Activated CD4-positive, alpha-beta T cell treated with anti-CD3 and anti-CD28 coated beads, Interleukin-2, amount 50 U/mL, for 24 hours (primary cell): ENCODE measurements at regions not wholly inside any gene's neighbourhood (a gene's known extent, or its start where the extent isn't known, plus 50 kb on each side); places are given as distances from the start of the nearest gene placed in this dataset.

Experiments used
- DNase-seq, 2 donors: peaks; one replicate each; pipeline ENCODE4 v3.0.0-alpha.2; 2020; ENCODE audit warnings: low read depth in 1 of 2, low spot score in 1 of 2

DNA sequence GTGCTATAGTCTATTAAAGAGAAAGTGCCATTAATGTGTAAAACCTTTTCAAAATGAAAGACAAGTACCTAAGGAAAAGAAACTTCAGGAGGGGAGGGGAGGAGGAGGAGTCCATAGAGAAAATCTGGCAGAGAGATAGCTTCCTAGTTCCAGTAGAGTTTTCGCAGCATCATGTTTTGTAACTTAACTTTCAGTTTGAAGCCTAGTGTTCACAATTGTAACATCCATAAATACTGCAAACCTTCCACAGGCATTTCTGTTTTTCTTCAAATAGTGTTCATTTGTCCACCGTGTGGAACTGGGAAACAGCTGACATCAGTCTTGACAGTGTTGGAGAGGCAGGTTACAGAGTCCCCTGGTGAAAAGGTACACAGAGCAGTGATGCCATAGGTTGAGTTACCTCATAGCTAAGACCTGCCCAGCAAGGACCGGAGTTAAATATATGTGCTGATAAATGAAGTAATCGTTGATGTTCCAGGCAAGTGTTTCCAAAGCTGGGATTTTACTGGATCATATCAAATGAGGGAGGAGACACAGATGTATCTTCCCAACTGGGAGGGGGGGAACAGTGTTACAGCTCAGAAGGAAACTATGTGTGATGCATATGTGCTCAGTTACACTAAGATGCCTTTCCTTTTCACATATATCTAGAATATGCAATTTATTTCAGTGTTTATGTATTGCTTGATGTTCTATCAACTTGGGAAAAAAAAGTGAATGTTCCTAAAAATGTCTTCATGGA lies 369.5 kb upstream of the FAM241A start:
- no peak for DNase-seq

- no peak for DNase-seq
Observed at GRCh38 chr4:111776561-111776960, 368.7 kb upstream of the FAM241A start.

DNA sequence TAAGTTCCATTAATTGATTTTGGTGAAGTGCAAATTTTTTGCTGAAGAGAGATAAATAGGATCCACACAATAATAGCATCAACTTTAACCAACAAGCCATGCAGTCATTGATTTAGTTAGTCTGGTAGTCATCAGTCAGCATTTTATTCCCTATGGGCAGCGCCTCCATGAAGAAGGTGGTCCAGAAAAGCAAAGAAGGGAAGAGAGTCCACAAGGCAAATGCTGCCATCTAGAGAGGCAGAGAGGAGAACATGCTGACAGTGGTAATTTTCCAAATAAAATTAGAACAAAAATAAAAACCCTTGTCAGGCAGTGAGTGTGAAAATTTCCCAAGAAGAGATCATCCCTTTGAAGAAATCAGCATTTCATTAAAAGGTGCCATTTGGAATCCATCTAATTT lies 366.7 kb upstream of the FAM241A start:
- DNase-seq = no peak

GRCh38 chr4:111780965-111781364 lies 364.3 kb upstream of the FAM241A start:
- DNase-seq = no peak

- DNase-seq = no peak
Observed at GRCh38 chr4:111781611-111782010, 363.6 kb upstream of the FAM241A start.

DNA sequence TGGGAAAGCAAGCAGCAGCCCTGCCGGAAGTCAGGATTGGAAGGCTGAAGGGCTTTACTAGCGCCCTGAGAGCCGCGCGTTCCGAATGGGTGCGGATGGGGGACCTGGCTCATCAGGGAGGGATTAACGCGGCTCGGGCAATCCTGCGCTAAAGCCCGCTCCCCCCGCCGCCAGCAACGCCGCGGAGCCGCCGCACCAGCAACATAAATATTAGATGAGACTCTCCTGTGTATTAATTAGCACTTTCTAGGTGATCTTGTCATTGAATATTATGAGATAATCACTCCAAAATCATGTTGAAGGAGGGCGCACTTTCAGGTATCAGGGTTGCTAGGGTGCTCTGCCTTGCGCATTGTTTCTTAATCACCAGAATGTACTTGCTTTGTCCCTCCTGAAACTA lies 357.2 kb upstream of the FAM241A start:
- no peak for DNase-seq

DNA sequence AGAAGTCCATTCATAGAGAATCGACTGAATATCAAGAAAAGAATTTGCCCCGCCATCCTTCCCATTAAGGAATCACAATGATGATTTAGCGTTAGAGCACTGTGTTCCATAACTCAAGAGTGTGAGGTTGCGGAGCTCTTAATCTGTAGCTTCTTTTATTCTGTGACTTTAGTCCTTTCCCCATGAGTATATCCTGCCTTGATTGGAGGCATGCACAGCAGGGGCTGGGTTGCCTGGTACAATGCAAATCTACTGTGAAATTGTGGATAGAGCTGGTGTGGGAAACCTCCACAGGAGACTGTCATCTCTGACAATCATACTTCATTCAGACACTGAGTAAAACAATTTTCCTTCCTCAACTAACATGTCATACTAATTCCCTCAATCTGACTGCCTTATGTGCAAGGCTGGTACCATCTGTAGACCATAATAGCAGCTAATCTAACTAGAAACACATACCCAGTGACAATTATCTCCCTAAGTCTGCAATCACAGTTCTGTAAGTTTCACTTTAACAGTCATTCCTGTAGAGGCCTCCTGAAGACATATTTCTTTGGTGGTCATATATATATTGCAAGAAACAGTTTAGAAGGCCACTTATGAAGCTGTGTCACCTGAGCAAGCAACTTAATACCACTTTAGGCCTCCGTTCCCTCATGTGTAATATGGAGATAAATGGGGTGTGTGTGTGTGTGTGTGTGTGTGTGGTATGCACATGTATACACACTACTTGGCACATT lies 355.2 kb upstream of the FAM241A start:
- DNase-seq = no peak

DNA sequence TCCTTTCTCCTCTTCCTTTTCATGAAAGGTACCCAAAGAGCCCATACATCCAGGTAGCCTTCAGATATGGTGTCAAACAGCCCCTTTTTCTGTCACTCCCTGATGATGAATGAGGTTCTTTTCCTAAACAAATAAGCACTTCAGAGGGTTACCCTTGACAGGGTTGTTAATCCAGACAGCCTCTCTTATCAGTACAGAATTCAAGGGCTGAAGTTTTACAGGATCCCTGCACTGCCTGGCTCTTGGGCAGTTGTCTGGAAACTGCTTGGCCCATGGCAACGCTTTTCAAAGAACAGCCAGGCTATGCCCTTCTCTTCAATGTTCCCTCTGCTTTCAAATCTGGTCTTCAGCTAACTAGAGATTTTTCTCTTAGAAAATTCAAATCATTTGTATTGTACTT lies 352.6 kb upstream of the FAM241A start:
- no peak for DNase-seq

- DNase-seq = no peak
Observed at GRCh38 chr4:111793433-111794091, 351.7 kb upstream of the FAM241A start.

DNA sequence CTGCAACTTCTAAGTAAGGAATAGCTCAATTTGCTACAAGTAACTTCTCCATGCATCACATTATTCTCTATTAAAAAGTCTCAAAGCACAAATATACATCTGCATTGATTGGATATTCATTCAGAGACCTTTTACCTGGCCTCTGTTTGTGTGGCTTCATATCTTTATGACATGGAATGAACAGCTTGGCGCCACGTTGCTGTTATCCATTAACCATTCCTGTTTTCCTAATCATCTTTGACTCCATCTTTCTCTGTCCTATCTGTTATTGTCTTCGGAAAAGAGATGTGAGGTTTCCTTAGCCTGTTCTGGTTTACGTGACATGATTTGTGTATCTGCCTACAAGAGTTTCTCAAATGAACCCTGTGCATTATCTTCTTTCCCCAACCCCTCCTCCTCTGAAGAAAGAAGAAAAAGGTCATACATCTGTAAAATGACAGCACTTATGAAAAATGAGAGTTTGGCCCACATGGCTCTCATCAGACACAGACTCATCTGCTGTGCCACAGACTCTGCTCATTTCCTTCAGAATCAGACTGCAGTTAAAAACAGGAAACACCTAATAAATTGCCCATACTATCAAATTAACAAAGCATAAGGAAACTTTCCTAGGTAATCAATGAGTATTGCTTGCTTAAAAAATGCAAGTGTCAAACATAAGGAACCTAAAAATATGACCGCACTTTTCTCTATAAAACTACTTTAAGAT lies 347.6 kb upstream of the FAM241A start:
- DNase-seq = no peak

DNA sequence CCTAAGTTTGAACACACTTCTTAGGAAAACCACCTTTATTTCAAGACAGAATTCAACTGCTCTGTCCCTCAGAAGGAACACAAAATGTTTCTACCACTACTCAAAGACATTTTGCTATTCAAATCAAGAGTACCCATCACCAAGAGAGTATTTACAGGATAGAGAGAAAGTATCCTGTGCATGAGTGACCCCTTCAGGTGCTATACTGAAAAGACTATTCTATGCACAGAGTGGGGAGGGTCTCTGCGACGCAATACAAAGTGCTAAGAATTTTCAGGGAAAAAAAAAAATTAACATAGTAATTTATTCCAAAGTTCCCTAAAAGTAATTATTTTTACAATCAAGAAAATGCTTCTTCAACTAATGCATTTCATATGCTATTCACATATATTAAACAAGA lies 346.4 kb upstream of the FAM241A start:
- no peak for DNase-seq

DNA sequence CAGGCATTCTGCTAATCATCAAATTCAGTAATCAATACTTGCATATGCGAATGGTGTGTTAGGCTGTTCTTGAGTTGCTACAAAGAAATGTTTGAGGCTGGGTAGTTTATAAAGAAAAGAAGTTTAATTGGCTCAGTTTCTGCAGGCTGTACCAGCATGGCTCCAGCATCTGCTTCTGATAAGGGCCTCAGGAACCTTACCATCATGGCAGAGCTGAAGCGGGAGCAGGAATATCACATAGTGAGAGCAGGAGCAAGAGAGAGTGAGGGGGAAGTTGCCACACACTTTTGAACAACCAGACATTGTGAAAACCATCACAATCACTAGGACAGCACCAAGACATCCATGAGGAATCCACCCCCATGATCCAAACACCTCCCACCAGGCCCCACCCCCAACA lies 344.7 kb upstream of the FAM241A start:
- no peak for DNase-seq

GRCh38 chr4:111802191-111802590 lies 343.1 kb upstream of the FAM241A start:
- DNase-seq = no peak

- no peak for DNase-seq
Observed at GRCh38 chr4:111806331-111806730, 338.9 kb upstream of the FAM241A start.

DNA sequence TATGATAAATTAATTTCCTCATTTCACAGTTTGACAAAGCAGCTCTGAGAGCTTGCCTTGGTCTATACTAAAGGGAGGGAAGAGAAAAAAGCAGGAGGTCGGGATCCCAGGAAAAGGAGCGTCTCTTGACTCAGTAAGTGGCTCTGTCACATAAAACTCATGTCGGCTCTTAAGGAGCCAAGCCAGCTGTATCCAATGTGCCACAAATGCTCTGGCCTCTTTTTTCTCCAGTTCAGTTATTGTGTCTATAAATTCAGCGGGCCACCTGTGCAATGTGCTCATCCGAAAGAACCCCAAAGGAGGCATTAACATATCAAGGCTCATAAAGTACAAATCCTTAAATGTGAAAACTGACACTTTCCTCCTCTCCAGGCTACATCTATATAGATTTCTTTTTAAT lies 337.7 kb upstream of the FAM241A start:
- no peak for DNase-seq

- DNase-seq = no peak
Observed at GRCh38 chr4:111808174-111808573, 337.1 kb upstream of the FAM241A start.

DNA sequence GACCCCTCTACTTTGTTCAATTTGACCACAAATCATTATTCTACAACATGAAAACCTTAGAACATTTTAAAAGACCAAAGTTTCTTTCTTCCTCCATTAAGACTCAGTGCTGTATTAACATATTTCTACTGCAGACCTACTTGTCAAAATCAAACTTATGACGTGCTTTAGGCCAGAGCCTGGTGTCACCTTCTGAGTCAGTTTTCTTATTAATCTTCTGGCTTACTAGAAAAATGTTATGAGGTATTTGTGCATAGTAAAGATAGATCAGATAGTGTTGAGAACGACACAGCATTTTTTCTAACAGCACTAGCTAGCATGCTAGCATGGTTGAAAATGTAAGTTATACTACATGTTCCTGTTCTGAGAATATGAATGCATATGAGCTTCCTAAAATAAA lies 333.6 kb upstream of the FAM241A start:
- DNase-seq = no peak

- no peak for DNase-seq
Observed at GRCh38 chr4:111812114-111812513, 333.1 kb upstream of the FAM241A start.

GRCh38 chr4:111812760-111813159 lies 332.5 kb upstream of the FAM241A start:
- no peak for DNase-seq

DNA sequence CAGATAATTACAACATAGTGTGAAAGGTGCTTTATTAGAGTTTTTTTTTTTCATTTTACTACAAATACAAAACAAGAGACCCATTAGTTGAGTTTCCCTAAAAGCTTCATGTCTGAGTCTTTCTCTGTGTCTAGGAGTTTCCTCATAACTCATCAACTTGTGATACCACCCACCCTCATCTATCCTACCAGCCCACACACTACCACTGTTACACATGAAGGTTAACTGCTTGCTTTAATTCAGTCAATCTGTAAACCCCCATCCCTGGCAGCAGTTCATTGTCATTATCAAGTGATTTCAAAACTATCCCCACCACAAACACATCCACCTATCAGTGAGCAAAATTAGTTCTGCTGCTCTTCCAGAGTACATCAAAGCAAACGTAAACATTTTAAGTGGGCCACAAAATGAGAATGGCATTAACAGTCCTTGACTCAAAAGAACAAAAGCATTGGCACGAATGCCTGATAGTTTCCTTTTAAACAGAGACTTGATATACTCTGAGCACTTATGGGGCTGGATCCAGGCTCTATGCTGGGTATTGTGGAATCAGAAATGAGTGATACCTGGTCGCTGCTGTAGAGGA lies 331.6 kb upstream of the FAM241A start:
- DNase-seq = no peak

DNA sequence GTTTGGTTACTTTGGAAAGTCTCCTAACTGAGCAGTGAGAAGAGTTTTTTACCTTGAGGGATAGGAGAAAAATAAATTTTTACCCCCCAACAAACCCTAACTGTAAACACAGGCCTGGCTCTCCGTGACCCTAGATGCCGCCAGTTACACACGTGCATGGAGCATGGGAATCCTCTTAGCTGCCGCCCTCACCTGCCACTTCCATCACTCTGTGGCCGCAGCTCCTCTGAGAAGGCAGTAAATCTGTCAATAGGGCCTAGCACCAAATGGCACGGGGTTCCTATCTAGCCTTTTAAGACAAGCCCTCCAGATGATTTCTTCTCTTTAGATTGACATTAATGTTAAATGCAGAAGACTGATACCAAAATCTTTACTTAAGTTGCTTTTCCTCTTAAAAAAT lies 330.3 kb upstream of the FAM241A start:
- DNase-seq = no peak
